DMS 273 (cell line): ENCODE measurements at regions not wholly inside any gene's neighbourhood (a gene's known extent, or its start where the extent isn't known, plus 50 kb on each side); places are given as distances from the start of the nearest gene placed in this dataset.
"Not testable (repeated sequence)": the region's sequence is repeated elsewhere in the genome, so short reads cannot be mapped to it uniquely, and the experiment has no call there.

Experiments used
- DNase-seq: peaks from one replicate; lab custom pipeline; 2025; ENCODE audit not compliant: unreplicated experiment; lab: John Stamatoyannopoulos, UW

- no peak for DNase-seq
Observed at GRCh38 chr2:129014432-129014831, 695.8 kb upstream of the HS6ST1 start.

- DNase-seq = no peak
Observed at GRCh38 chr2:129015397-129016285, 697.0 kb upstream of the HS6ST1 start.

- DNase-seq = no peak
Observed at GRCh38 chr2:129016972-129017371, 698.3 kb upstream of the HS6ST1 start.

GRCh38 chr2:129024796-129025195, 706.1 kb upstream of the HS6ST1 start:
- no peak for DNase-seq

GRCh38 chr2:129035992-129036391, 717.3 kb upstream of the HS6ST1 start:
- DNase-seq = no peak

DNA sequence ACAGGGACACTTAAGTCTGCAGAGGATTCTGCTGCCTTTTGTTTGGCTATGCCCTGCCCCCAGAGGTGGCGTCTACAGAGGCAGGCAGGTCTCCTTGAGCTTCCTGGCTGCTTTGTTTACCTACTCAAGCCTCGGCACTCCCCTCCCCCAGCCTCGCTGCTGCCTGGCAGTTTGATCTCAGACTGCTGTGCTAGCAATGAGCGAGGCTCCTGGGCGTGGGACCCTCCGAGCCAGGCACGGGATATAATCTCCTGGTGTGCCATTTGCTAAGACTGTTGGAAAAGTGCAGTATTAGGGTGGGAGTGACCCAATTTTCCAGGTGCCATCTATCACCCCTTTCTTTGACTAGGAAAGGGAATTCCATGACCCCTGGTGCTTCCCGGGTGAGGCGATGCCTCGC, 725.0 kb upstream of the HS6ST1 start:
- not testable (repeated sequence) for DNase-seq

GRCh38 chr2:129046475-129046874, 727.8 kb upstream of the HS6ST1 start:
- DNase-seq = not testable (repeated sequence)

- no peak for DNase-seq
Observed at GRCh38 chr2:129050101-129050500, 731.4 kb upstream of the HS6ST1 start.

GRCh38 chr2:129055242-129055641, 736.6 kb upstream of the HS6ST1 start:
- DNase-seq = no peak

- DNase-seq = peak; percentile 39
Observed at GRCh38 chr2:129055824-129056223, 737.2 kb upstream of the HS6ST1 start.

DNA sequence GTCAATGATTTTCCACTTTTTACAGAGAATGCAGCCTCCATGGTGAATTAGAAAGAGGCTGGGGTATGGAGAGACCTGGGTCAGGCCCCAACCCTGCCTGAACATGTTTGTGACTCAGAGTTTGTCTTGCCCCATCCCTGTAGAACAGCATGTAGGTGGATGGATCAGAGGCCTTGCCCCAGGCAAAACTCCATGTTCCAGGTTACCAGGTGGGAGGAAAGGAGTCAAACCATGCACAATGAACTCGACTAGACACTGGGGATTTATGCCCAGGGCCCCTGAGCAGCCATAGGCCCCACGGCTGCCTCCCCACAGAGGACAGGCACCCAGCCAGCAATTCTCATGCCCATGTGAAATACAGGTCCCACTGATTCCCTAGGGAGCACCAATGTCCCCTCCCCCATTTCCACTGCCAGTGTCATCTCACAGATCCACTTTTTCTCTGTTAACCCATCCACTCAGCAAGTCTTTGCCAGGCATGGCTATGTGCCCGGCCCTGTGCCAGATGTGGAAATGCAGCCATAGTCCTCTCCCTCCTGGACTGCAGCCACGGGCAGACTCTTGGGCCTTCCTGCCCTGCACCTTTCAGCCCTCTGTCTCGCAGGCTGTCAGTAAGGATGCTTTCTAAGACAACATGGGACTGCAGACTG, 737.8 kb upstream of the HS6ST1 start:
- DNase-seq = no peak

DNA sequence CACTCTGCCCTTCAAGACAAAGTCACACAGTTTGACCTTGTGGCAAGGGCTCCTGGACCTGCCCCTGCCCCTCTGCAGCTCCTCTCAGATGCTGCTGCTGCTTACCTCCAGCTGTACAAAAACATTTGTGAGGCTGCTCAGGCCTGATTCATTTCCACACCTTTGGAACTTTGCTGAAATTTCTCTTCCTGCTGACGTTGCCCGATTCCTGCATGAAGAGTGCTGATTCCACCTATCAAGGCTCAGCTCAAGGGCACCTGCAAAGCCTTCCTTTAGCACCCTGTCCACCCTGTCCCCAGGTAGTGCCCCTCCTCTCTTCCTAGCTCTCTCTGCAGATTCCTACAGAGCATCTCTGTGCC, 738.3 kb upstream of the HS6ST1 start:
- no peak for DNase-seq

GRCh38 chr2:129058981-129059380, 740.3 kb upstream of the HS6ST1 start:
- DNase-seq = no peak

DNA sequence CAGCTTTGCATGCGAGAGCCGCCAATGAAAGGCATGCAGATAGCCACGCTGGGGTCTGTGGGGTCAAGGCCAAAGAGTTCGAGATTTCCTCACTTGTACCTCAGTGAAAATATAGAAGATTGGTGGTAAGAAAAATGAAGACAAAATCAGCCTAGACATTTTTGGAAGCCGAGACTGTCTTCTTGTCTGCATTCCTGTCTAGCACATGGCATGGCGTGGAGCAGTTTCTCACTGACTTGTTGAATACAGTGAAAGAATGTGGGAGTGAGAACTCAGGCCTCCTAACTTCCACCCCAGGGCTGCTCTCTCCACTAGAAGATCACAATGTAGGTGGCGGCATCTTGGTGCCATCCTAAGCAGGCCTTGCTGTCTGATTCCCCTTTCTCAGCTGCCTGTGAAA, 740.8 kb upstream of the HS6ST1 start:
- no peak for DNase-seq

- no peak for DNase-seq
Observed at GRCh38 chr2:129061069-129061768, 742.6 kb upstream of the HS6ST1 start.

DNA sequence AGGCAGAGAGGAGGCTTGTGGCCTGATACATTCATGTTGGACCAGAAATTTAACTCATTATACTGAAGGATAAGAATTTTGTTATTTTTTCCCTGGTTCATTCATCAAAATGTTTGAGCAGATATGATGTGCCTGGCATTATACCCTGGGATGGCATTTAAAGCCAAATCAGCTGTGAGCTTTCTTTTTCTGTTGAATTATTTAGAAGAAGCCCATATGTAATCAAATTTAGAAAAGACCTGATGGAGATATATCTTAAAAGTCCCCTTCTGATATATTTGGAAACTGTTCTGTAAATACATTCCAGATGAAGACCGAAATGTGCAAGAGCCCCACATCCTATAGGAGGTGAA, 743.1 kb upstream of the HS6ST1 start:
- DNase-seq = no peak

GRCh38 chr2:129062146-129062912, 743.7 kb upstream of the HS6ST1 start:
- no peak for DNase-seq

GRCh38 chr2:129067070-129067469, 748.4 kb upstream of the HS6ST1 start:
- no peak for DNase-seq

DNA sequence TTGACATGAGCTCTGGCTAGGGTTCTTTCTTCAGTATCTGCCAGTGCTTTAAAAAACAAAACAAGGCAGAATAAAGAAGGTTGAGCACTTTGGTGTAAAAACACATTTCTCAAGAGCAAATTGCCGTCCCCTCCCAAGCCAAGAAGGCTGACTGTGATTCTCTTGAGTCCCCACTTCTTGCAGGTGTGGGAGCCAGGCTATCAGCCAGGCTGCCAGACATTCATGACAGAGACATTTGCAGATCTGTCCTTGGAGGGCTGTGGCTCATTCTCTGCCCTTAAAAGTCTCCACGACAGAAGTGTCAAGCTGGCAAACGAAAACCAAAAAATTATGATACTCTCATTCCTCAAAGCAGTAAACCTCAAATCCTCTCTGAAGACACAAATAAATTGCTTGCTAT, 749.3 kb upstream of the HS6ST1 start:
- no peak for DNase-seq

DNA sequence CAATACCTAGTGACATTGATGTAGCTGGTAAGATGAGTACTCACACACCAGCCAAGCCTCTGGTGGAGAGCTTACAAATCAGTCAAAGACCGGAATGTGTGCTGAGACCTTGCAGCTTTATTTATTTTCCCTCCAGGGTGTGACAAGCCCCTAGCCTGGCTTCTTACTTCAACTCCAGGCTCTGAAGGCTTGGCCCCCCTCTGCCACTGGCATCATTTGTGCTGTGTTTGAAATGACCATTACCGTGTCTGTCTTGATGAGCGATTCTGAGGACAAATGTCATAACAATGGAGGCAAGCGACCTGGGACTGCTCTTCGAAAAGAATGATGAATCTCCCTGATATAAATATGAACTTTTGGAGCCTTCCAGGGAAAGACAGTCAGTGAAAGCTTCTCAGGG, 749.9 kb upstream of the HS6ST1 start:
- no peak for DNase-seq

- DNase-seq = no peak
Observed at GRCh38 chr2:129069875-129070594, 751.4 kb upstream of the HS6ST1 start.
